SK-N-MC (cell line): ENCODE measurements at regions not wholly inside any gene's neighbourhood (a gene's known extent, or its start where the extent isn't known, plus 50 kb on each side); places are given as distances from the start of the nearest gene placed in this dataset.

Experiments
- EZH2 ChIP-seq: fragments of 200-600 bp; sonication (generic); IDR thresholded peaks from one replicate; pipeline ENCODE4 v1.6.1; 2017; ENCODE audit warnings: antibody characterized with exemption
- POLR2AphosphoS5 ChIP-seq: IDR thresholded peaks from 2 replicates; pipeline ENCODE4 v1.6.1; 2012; ENCODE audit warnings: mild to moderate bottlenecking, low read depth, low read length, borderline replicate concordance

GRCh38 chr11:92109466-92109865, 115.2 kb upstream of the FAT3 start:
- TF ChIP-seq EZH2 (no peak), POLR2AphosphoS5 (no peak)
